Gastroesophageal sphincter (tissue), 4 donors: ENCODE measurements at regions not wholly inside any gene's neighbourhood (a gene's known extent, or its start where the extent isn't known, plus 50 kb on each side); places are given as distances from the start of the nearest gene placed in this dataset.

ENCODE experiments used
- ATAC-seq: fragments of 150-250 bp; one replicate; pipeline ENCODE4 v1.9.1; 2016; ENCODE audit warnings: mild to moderate bottlenecking, moderate library complexity
- H3K27ac ChIP-seq, 4 donors: fragments of 200-600 bp; sonication (generic) in 3 of 4; 1 replicate in 3 of 4; 2 replicates in 1 of 4; pipeline ENCODE4 v1.5.1; 2016 to 2019
- H3K27me3 ChIP-seq: fragments of 200-600 bp; sonication (generic); one replicate; pipeline ENCODE4 v1.5.1; 2019
- H3K36me3 ChIP-seq, 2 donors: fragments of 200-600 bp; sonication (generic); one replicate each; pipeline ENCODE4 v1.5.1; 2019; ENCODE audit warnings: control low read depth in 1 of 2
- H3K4me1 ChIP-seq, 3 donors: fragments of 200-600 bp; sonication (generic); 1 replicate in 2 of 3; 2 replicates in 1 of 3; pipeline ENCODE4 v1.5.1; 2016 to 2019; ENCODE audit warnings: control low read depth in 2 of 3
- H3K4me3 ChIP-seq, 2 donors: fragments of 200-600 bp; sonication (generic); one replicate each; pipeline ENCODE4 v1.5.1; 2019; ENCODE audit warnings: mild to moderate bottlenecking in 1 of 2, moderate library complexity in 1 of 2
- H3K9me3 ChIP-seq, 3 donors: fragments of 200-600 bp; sonication (generic); one replicate each; pipeline ENCODE4 v1.5.1; 2017 to 2019; ENCODE audit warnings: control low read depth in 2 of 3
- EP300 ChIP-seq: sonication (generic); formaldehyde crosslinking; IDR thresholded peaks from one replicate; pipeline ENCODE4 v1.6.1; 2017; ENCODE audit warnings: antibody characterized with exemption, mild to moderate bottlenecking
- POLR2A ChIP-seq, 2 donors: fragments of 450-650 bp; IDR thresholded peaks; one replicate each; pipeline ENCODE4 v1.6.1; 2017; ENCODE audit warnings: antibody characterized with exemption in 2 of 2, mild to moderate bottlenecking in 2 of 2, moderate library complexity in 1 of 2
- POLR2AphosphoS5 ChIP-seq: sonication (generic); formaldehyde crosslinking; IDR thresholded peaks from one replicate; pipeline ENCODE4 v1.6.1; 2017; ENCODE audit warnings: antibody characterized with exemption
- WGBS, 2 donors: methylation state at CpG; one replicate each; pipeline ENCODE4 v1.1.5; 2018; ENCODE audit warnings: low coverage in 1 of 2; 5-methylcytosine and 5-hydroxymethylcytosine counted together
- TF ChIP-seq, protein P1 (sequence below), 4 experiments: fragments of 200-600 bp in 2 of 4; fragments of 450-650 bp in 2 of 4; sonication (generic) in 1 of 4; IDR thresholded peaks; one replicate each; pipeline ENCODE4 v1.5.1; 2017 to 2019; ENCODE audit warnings: antibody characterized with exemption in 4 of 4, mild to moderate bottlenecking in 2 of 4, moderate library complexity in 2 of 4

- no peak for ATAC-seq
- Histone ChIP-seq H3K4me3 (no peak overlapping the region), H3K36me3 (no peaks in the 10 kb centered on the region), H3K27ac (no peak overlapping the region), H3K27me3 (no peaks in the 10 kb centered on the region), H3K4me1 (no peaks in the 10 kb centered on the region), H3K9me3 (no peaks in the 10 kb centered on the region)
- TF ChIP-seq, protein P1, sequence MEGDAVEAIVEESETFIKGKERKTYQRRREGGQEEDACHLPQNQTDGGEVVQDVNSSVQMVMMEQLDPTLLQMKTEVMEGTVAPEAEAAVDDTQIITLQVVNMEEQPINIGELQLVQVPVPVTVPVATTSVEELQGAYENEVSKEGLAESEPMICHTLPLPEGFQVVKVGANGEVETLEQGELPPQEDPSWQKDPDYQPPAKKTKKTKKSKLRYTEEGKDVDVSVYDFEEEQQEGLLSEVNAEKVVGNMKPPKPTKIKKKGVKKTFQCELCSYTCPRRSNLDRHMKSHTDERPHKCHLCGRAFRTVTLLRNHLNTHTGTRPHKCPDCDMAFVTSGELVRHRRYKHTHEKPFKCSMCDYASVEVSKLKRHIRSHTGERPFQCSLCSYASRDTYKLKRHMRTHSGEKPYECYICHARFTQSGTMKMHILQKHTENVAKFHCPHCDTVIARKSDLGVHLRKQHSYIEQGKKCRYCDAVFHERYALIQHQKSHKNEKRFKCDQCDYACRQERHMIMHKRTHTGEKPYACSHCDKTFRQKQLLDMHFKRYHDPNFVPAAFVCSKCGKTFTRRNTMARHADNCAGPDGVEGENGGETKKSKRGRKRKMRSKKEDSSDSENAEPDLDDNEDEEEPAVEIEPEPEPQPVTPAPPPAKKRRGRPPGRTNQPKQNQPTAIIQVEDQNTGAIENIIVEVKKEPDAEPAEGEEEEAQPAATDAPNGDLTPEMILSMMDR (IDR thresholded peaks at IDR 0.05): no peak
- TF ChIP-seq POLR2AphosphoS5: no peak
- no peak for TF ChIP-seq EP300
- no peak for TF ChIP-seq POLR2A (IDR thresholded peaks at IDR 0.05)
- WGBS, 2 donors: 53 to 58% methylated on average over 3 of the region's 3 CpGs
Measured at GRCh38 chr10:91335147-91335546, 75.0 kb upstream of the HECTD2 start.

DNA sequence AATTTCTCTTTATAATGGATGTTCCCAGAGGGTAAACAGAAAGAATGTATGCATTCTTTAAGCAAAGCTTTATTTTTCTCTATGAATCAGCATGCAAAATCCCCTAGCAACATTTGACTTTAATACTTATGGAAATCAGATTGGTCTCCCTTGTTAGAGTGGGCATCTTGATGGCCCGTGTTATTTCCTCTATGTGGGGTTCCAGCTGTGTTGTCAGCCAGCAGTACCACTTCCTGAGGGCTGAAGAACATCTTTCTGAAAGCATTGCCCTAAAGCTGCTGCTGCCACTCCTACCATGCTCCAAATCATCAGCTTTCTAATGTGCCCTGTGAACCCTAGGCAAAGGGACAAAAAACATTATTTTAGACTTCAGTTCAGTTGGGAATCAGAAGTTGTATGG lies 70.4 kb upstream of the HECTD2 start:
- Histone ChIP-seq H3K27me3 (no peaks in the 10 kb centered on the region), H3K4me3 (no peak overlapping the region), H3K36me3 (no peaks in the 10 kb centered on the region), H3K27ac (no peak overlapping the region), H3K9me3 (no peaks in the 10 kb centered on the region), H3K4me1 (no peaks in the 10 kb centered on the region)
- TF ChIP-seq EP300 (no peak), POLR2AphosphoS5 (no peak), POLR2A (IDR thresholded peaks at IDR 0.05) (no peak)
- TF ChIP-seq, protein P1 (IDR thresholded peaks at IDR 0.05): no peak
- no peak for ATAC-seq
- WGBS, 2 donors: 58 to 80% methylated on average over 1 of the region's 1 CpG

DNA sequence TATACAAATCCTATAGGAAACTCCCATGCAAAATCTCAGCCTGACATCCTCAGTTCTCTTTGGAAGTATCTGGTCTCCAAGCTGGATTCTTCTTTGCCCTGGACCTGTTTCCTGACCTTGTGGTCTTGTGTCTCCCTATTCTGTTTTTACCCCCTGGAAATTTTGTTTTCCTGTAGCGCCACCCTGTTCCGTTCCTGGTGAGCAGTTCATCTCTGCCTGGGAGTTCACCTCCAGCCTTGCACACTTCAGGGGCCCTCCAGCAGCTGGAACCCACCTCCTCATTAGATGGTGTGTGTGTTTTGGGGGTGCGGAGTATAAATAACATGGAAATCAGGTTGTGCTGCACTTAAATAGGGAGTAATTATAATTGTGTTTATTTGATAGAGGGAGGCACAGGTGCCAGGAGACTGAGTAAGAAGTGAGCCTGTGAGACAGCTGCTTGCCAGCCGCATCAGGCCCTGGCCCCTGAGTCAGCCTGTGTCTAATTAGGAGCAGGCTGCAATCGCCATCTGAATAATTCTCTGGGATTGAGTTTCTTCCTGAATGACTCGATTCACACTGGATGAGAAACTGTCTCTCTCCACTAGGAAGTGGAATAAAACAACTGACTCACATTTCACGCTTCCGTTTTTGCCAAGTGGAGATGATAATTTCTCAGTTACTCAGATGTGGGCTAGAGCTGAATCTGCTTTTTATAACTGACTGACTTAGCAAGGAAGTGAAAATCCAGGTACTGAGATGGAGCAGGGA lies 69.4 kb upstream of the HECTD2 start:
- TF ChIP-seq EP300: no peak
- TF ChIP-seq, protein P1 (IDR thresholded peaks at IDR 0.05): no peak
- no peak for TF ChIP-seq POLR2AphosphoS5
- no peak for TF ChIP-seq POLR2A (IDR thresholded peaks at IDR 0.05)
- H3K27ac ChIP-seq: peak overlapping the region in 2 of 4 donors; percentile 12 to 14
- 56 to 59% methylated on average over 8 of the region's 8 CpGs for WGBS, 2 donors
- H3K36me3 ChIP-seq: no peaks in the 10 kb centered on the region
- no peaks in the 10 kb centered on the region for H3K4me1 ChIP-seq
- no peak for ATAC-seq
- H3K27me3 ChIP-seq: no peaks in the 10 kb centered on the region
- no peak overlapping the region for H3K4me3 ChIP-seq
- no peaks in the 10 kb centered on the region for H3K9me3 ChIP-seq

DNA sequence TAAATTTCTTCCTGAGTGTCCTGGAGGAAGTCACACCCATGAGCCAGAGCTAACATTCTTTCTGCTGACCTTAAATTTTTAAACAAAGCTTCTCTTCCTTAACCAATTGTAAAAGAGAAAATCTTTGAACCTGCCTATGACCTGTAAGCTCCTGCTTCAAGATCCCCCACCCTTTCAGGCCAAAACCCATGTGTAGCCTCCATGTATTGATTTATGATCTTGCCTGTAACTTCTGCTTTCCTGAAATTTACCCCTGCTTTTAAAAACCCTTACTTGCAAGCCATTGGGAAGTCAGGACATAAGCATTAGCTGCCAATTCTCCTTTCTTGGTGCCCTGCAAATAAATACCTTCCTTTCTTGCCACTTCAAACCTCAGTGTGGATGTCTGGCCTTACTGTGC lies 68.5 kb upstream of the HECTD2 start:
- no peaks in the 10 kb centered on the region for H3K27me3 ChIP-seq
- no peak overlapping the region for H3K27ac ChIP-seq
- H3K4me3 ChIP-seq: no peak overlapping the region
- ATAC-seq: no peak
- TF ChIP-seq, protein P1 (IDR thresholded peaks at IDR 0.05): no peak
- TF ChIP-seq POLR2AphosphoS5: no peak
- TF ChIP-seq POLR2A (IDR thresholded peaks at IDR 0.05): no peak
- no peak for TF ChIP-seq EP300
- no peaks in the 10 kb centered on the region for H3K4me1 ChIP-seq
- H3K36me3 ChIP-seq: no peaks in the 10 kb centered on the region
- no peaks in the 10 kb centered on the region for H3K9me3 ChIP-seq

- H3K27ac ChIP-seq: no peak overlapping the region
- H3K4me3 ChIP-seq: no peak overlapping the region
- no peaks in the 10 kb centered on the region for H3K9me3 ChIP-seq
- TF ChIP-seq POLR2A (IDR thresholded peaks at IDR 0.05) (no peak), EP300 (no peak), POLR2AphosphoS5 (no peak)
- TF ChIP-seq, protein P1 (IDR thresholded peaks at IDR 0.05): no peak
- H3K4me1 ChIP-seq: no peaks in the 10 kb centered on the region
- no peaks in the 10 kb centered on the region for H3K27me3 ChIP-seq
- no peaks in the 10 kb centered on the region for H3K36me3 ChIP-seq
- 60 to 67% methylated on average over 1 of the region's 1 CpG for WGBS, 2 donors
- no peak for ATAC-seq
Measured at GRCh38 chr10:91343010-91343409, 67.1 kb upstream of the HECTD2 start.
